Panc1 (cell line): ENCODE measurements at regions not wholly inside any gene's neighbourhood (a gene's known extent, or its start where the extent isn't known, plus 50 kb on each side); places are given as distances from the start of the nearest gene placed in this dataset.

Experiments used
- POLR2AphosphoS5 ChIP-seq: IDR thresholded peaks from 2 replicates; pipeline ENCODE4 v1.6.1; 2012; ENCODE audit warnings: mild to moderate bottlenecking, low read depth, low read length, moderate library complexity
- SIN3A ChIP-seq: IDR thresholded peaks from 2 replicates; pipeline ENCODE4 v1.6.1; 2012; ENCODE audit warnings: low read depth, mild to moderate bottlenecking, low read length, moderate library complexity, borderline replicate concordance; ENCODE audit not compliant: insufficient read depth
- TF ChIP-seq, protein P1 (sequence below), 2 experiments: IDR thresholded peaks; 2 replicates each; pipeline ENCODE4 v1.6.1; 2011 to 2012; ENCODE audit warnings: low read depth in 2 of 2, control low read depth in 1 of 2, low read length in 1 of 2, mild to moderate bottlenecking in 1 of 2, moderate library complexity in 1 of 2; ENCODE audit not compliant: insufficient read depth in 1 of 2
- TF ChIP-seq, protein P2 (sequence below): fragments of 450-650 bp; IDR thresholded peaks from 2 replicates; pipeline ENCODE4 v1.5.1; 2017; ENCODE audit warnings: mild to moderate bottlenecking

DNA sequence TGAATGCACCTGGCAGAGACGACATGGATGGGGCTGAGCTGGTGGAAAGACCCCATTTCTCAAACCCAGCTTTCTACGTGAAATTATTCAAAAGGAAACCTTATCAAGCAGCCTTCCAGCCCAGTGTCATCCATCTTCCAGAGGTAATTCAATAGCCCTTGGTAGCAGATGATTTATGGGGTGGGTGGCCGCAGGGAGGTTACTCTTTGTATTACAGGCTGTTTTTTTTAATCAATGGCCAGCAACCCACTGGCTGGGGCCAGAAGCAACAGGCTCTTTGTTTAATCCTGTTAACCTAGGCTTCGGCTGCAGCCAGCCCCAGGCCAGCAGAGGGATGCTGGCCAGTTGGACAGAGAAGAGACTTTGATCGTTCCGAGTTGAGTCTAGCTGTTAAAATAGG is 139.8 kb upstream of the SRRM4 start:
- TF ChIP-seq, protein P1, sequence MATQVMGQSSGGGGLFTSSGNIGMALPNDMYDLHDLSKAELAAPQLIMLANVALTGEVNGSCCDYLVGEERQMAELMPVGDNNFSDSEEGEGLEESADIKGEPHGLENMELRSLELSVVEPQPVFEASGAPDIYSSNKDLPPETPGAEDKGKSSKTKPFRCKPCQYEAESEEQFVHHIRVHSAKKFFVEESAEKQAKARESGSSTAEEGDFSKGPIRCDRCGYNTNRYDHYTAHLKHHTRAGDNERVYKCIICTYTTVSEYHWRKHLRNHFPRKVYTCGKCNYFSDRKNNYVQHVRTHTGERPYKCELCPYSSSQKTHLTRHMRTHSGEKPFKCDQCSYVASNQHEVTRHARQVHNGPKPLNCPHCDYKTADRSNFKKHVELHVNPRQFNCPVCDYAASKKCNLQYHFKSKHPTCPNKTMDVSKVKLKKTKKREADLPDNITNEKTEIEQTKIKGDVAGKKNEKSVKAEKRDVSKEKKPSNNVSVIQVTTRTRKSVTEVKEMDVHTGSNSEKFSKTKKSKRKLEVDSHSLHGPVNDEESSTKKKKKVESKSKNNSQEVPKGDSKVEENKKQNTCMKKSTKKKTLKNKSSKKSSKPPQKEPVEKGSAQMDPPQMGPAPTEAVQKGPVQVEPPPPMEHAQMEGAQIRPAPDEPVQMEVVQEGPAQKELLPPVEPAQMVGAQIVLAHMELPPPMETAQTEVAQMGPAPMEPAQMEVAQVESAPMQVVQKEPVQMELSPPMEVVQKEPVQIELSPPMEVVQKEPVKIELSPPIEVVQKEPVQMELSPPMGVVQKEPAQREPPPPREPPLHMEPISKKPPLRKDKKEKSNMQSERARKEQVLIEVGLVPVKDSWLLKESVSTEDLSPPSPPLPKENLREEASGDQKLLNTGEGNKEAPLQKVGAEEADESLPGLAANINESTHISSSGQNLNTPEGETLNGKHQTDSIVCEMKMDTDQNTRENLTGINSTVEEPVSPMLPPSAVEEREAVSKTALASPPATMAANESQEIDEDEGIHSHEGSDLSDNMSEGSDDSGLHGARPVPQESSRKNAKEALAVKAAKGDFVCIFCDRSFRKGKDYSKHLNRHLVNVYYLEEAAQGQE (IDR thresholded peaks at IDR 0.05; ENCODE audit: insufficient read depth in 1 of 2, low read depth in 2 of 2, low read length in 1 of 2): no peak
- TF ChIP-seq POLR2AphosphoS5 (no peak), SIN3A (no peak)
- TF ChIP-seq, protein P2, sequence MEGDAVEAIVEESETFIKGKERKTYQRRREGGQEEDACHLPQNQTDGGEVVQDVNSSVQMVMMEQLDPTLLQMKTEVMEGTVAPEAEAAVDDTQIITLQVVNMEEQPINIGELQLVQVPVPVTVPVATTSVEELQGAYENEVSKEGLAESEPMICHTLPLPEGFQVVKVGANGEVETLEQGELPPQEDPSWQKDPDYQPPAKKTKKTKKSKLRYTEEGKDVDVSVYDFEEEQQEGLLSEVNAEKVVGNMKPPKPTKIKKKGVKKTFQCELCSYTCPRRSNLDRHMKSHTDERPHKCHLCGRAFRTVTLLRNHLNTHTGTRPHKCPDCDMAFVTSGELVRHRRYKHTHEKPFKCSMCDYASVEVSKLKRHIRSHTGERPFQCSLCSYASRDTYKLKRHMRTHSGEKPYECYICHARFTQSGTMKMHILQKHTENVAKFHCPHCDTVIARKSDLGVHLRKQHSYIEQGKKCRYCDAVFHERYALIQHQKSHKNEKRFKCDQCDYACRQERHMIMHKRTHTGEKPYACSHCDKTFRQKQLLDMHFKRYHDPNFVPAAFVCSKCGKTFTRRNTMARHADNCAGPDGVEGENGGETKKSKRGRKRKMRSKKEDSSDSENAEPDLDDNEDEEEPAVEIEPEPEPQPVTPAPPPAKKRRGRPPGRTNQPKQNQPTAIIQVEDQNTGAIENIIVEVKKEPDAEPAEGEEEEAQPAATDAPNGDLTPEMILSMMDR: no peak
